ENCODE measurements at regions not wholly inside any gene's neighbourhood (a gene's known extent, or its start where the extent isn't known, plus 50 kb on each side); places are given as distances from the start of the nearest gene placed in this dataset.

DNA sequence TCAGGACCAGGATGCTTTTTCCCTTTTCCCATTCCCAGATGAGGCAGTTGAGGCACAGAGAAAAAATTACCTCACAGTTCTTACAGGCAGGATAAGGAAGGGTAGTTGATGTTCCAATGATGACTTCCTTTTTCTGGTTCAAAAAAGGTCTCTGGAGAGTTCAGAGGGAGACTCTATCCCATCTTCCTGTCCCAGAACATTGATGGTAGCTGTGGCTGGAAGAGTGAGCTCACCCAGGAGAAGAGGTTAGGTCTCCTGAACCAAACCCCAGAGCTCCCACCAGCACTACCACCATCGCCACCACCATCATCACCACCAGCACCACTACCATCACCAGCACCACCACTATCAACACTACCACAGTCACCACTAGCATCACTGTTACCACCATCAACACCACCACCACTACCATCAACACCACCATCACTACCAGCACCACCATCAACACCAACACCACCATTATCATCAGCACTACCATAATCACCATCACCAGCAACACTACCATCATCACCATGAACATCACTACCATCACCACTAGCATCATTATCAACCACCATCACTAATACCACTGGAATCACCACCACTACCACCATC is 105.5 kb upstream of the RUNX3 start:
- Histone ChIP-seq H3K23me2 (ENCODE audit: insufficient read length, low read depth, low read length, poor library complexity, severe bottlenecking) (no peaks in the 10 kb centered on the region), H3K9ac (ENCODE audit: extremely low read depth, insufficient read length, low read length) (no peak overlapping the region), H2BK15ac (ENCODE audit: low read depth, low read length) (no peak overlapping the region), H3K23ac (ENCODE audit: insufficient read length, low read depth, low read length) (no peak overlapping the region), H3T11ph (ENCODE audit: low read length) (no peak overlapping the region), H3K4me1 (ENCODE audit: insufficient read depth, low read length) (no peaks in the 10 kb centered on the region), H3K14ac (ENCODE audit: insufficient read depth, low read length) (no peak overlapping the region), H4K91ac (ENCODE audit: insufficient read length, low read depth, low read length) (no peak overlapping the region), H3K4me2 (ENCODE audit: insufficient read depth, insufficient read length, low read length) (no peak overlapping the region), H4K20me1 (ENCODE audit: control insufficient read depth, insufficient read depth, insufficient read length) (no peaks in the 10 kb centered on the region), H3K27ac (ENCODE audit: insufficient read length, low read depth, low read length) (no peak overlapping the region), H3K18ac (ENCODE audit: insufficient read length, low read depth, low read length) (no peak overlapping the region), H3K27me3 (ENCODE audit: insufficient read depth, low read length) (no peaks in the 10 kb centered on the region), H3K4ac (ENCODE audit: low read depth, low read length) (no peak overlapping the region), H3K9me3 (ENCODE audit: control insufficient read depth, low read depth, low read length) (no peaks in the 10 kb centered on the region), H2AK5ac (ENCODE audit: insufficient read length, low read length) (no peak overlapping the region), H2BK5ac (ENCODE audit: insufficient read length, low read length) (no peak overlapping the region), H2BK120ac (ENCODE audit: low read depth, low read length, poor library complexity, severe bottlenecking) (no peak overlapping the region), H2AFZ (ENCODE audit: low read length) (no peak overlapping the region), H4K8ac (replicated peaks; ENCODE audit: insufficient read length, low read depth, low read length) (no peak overlapping the region), H4K5ac (ENCODE audit: insufficient read length, low read depth, low read length) (no peak overlapping the region), H2BK20ac (ENCODE audit: low read depth, low read length, poor library complexity, severe bottlenecking) (no peak overlapping the region), H3K56ac (ENCODE audit: insufficient read length, low read depth, low read length) (peak overlapping the region; percentile 22), H3K79me2 (ENCODE audit: insufficient read depth, low read length) (no peaks in the 10 kb centered on the region), H3K79me1 (ENCODE audit: insufficient read depth, low read depth, low read length, poor library complexity, severe bottlenecking) (no peaks in the 10 kb centered on the region), H2BK12ac (ENCODE audit: insufficient read length, low read depth, low read length) (no peak overlapping the region)
- H3K9me3 Mint-ChIP-seq, result no peaks in the 10 kb centered on the region
- no CpG with 5 or more reads among the region's 1 CpG for WGBS (ENCODE audit: extremely low coverage, insufficient read length, low lambda C conversion rate)
- no peaks in the 10 kb centered on the region for H3K36me3 Mint-ChIP-seq (ENCODE audit: insufficient read depth in 1 of 3, low read depth in 3 of 3)
- no peak overlapping the region for H3K27ac Mint-ChIP-seq
- DNase-seq, result no peak
- H3K4me1 Mint-ChIP-seq, result no peaks in the 10 kb centered on the region
- H3K4me3 Mint-ChIP-seq, result no peak overlapping the region
- H3K27me3 Mint-ChIP-seq (ENCODE audit: low read depth), result no peaks in the 10 kb centered on the region; the same call in 1 of the 2 replicates
- TF ChIP-seq, protein P1, sequence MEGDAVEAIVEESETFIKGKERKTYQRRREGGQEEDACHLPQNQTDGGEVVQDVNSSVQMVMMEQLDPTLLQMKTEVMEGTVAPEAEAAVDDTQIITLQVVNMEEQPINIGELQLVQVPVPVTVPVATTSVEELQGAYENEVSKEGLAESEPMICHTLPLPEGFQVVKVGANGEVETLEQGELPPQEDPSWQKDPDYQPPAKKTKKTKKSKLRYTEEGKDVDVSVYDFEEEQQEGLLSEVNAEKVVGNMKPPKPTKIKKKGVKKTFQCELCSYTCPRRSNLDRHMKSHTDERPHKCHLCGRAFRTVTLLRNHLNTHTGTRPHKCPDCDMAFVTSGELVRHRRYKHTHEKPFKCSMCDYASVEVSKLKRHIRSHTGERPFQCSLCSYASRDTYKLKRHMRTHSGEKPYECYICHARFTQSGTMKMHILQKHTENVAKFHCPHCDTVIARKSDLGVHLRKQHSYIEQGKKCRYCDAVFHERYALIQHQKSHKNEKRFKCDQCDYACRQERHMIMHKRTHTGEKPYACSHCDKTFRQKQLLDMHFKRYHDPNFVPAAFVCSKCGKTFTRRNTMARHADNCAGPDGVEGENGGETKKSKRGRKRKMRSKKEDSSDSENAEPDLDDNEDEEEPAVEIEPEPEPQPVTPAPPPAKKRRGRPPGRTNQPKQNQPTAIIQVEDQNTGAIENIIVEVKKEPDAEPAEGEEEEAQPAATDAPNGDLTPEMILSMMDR (conservative IDR thresholded peaks at IDR 0.05), result no peak

All from H9 (cell line).